ENCODE measurements at regions not wholly inside any gene's neighbourhood (a gene's known extent, or its start where the extent isn't known, plus 50 kb on each side); places are given as distances from the start of the nearest gene placed in this dataset.
"Not testable (repeated sequence)": the region's sequence is repeated elsewhere in the genome, so short reads cannot be mapped to it uniquely, and the experiment has no call there.

GRCh38 chr7:53191191-53191695 lies 155.8 kb downstream of the POM121L12 start:
- POLR2A ChIA-PET: no interaction called here
- ATAC-seq: no peak
- H3K4me1 Mint-ChIP-seq: no peaks in the 10 kb centered on the region
- no peaks in the 10 kb centered on the region for H3K27me3 Mint-ChIP-seq
- no peak overlapping the region for H3K27ac Mint-ChIP-seq
- no peak overlapping the region for H3K4me3 Mint-ChIP-seq
- DNase-seq: no peak
- H3K36me3 Mint-ChIP-seq: no peaks in the 10 kb centered on the region
- H3K9me3 Mint-ChIP-seq: peaks cover 5 to 43% (median 16%) of the 10 kb centered on the region in 9 donors

GRCh38 chr7:53191836-53192443 lies 156.5 kb downstream of the POM121L12 start:
- Mint-ChIP-seq H3K9me3 (peaks cover 4 to 37% (median 16%) of the 10 kb centered on the region in 9 donors), H3K27ac (no peak overlapping the region), H3K4me3 (no peak overlapping the region), H3K4me1 (no peaks in the 10 kb centered on the region), H3K36me3 (no peaks in the 10 kb centered on the region), H3K27me3 (no peaks in the 10 kb centered on the region)
- no peak for ATAC-seq
- no peak for DNase-seq
- POLR2A ChIA-PET: no interaction called here

GRCh38 chr7:53205006-53205405 lies 169.6 kb downstream of the POM121L12 start:
- POLR2A ChIA-PET: no interaction called here
- no peak for DNase-seq
- no peak overlapping the region for H3K27ac Mint-ChIP-seq
- H3K27me3 Mint-ChIP-seq: no peaks in the 10 kb centered on the region
- peaks cover 6 to 51% (median 18%) of the 10 kb centered on the region in 9 donors for H3K9me3 Mint-ChIP-seq
- no peak overlapping the region for H3K4me3 Mint-ChIP-seq
- peaks cover 0 to 18% (median 0%) of the 10 kb centered on the region in 3 donors for H3K36me3 Mint-ChIP-seq
- no peak for ATAC-seq
- H3K4me1 Mint-ChIP-seq: no peaks in the 10 kb centered on the region

GRCh38 chr7:53209129-53209528 lies 173.7 kb downstream of the POM121L12 start:
- H3K36me3 Mint-ChIP-seq: peaks cover 0 to 30% (median 0%) of the 10 kb centered on the region in 3 donors
- DNase-seq: no peak

GRCh38 chr7:53214463-53214862 lies 179.0 kb downstream of the POM121L12 start:
- Mint-ChIP-seq H3K27me3 (no peaks in the 10 kb centered on the region), H3K4me3 (no peak overlapping the region), H3K4me1 (no peaks in the 10 kb centered on the region), H3K36me3 (peaks cover 0 to 34% (median 3%) of the 10 kb centered on the region in 3 donors), H3K27ac (no peak overlapping the region), H3K9me3 (peaks cover 17 to 73% (median 42%) of the 10 kb centered on the region in 9 donors)
- POLR2A ChIA-PET: no interaction called here
- no peak for DNase-seq
- no peak for ATAC-seq

More at GRCh38 chr7:53209129-53209528, 173.7 kb downstream of the POM121L12 start:
- H3K9me3 Mint-ChIP-seq: peaks cover 15 to 74% (median 33%) of the 10 kb centered on the region in 9 donors
- no peak overlapping the region for H3K27ac Mint-ChIP-seq
- POLR2A ChIA-PET: no interaction called here
- no peak overlapping the region for H3K4me3 Mint-ChIP-seq
- H3K4me1 Mint-ChIP-seq: no peaks in the 10 kb centered on the region
- H3K27me3 Mint-ChIP-seq: no peaks in the 10 kb centered on the region
- no peak for ATAC-seq

- Mint-ChIP-seq H3K36me3 (peaks cover 0 to 25% (median 3%) of the 10 kb centered on the region in 3 donors), H3K4me1 (no peaks in the 10 kb centered on the region), H3K27me3 (no peaks in the 10 kb centered on the region), H3K4me3 (no peak overlapping the region), H3K9me3 (peaks cover 8 to 54% (median 38%) of the 10 kb centered on the region in 9 donors), H3K27ac (no peak overlapping the region)
- ATAC-seq: no peak
- DNase-seq: no peak
- POLR2A ChIA-PET: no interaction called here
Observed at GRCh38 chr7:53218730-53219504, 183.5 kb downstream of the POM121L12 start.

GRCh38 chr7:53229202-53229601 lies 193.8 kb downstream of the POM121L12 start:
- no peak for DNase-seq
- Mint-ChIP-seq H3K27me3 (no peaks in the 10 kb centered on the region), H3K4me1 (no peaks in the 10 kb centered on the region), H3K36me3 (no peaks in the 10 kb centered on the region), H3K4me3 (no peak overlapping the region), H3K9me3 (peaks cover 0 to 17% (median 6%) of the 10 kb centered on the region in 9 donors), H3K27ac (no peak overlapping the region)
- no peak for ATAC-seq
- POLR2A ChIA-PET: no interaction called here

GRCh38 chr7:53237344-53237913 lies 202.0 kb downstream of the POM121L12 start:
- Mint-ChIP-seq H3K27ac (no peak overlapping the region), H3K4me3 (no peak overlapping the region), H3K36me3 (peaks cover 0 to 4% (median 0%) of the 10 kb centered on the region in 3 donors), H3K4me1 (peaks cover 0 to 2% (median 0%) of the 10 kb centered on the region in 4 donors), H3K27me3 (no peaks in the 10 kb centered on the region), H3K9me3 (peaks cover 2 to 35% (median 15%) of the 10 kb centered on the region in 9 donors)
- ATAC-seq (no peak), DNase-seq (no peak)
- POLR2A ChIA-PET: no interaction called here

GRCh38 chr7:53238021-53238605 lies 202.7 kb downstream of the POM121L12 start:
- peaks cover 0 to 4% (median 0%) of the 10 kb centered on the region in 3 donors for H3K36me3 Mint-ChIP-seq
- H3K27ac Mint-ChIP-seq: no peak overlapping the region
- POLR2A ChIA-PET: no interaction called here
- no peak overlapping the region for H3K4me3 Mint-ChIP-seq
- ATAC-seq (no peak), DNase-seq (no peak)
- H3K4me1 Mint-ChIP-seq: peaks cover 0 to 2% (median 0%) of the 10 kb centered on the region in 4 donors
- peaks cover 5 to 38% (median 15%) of the 10 kb centered on the region in 9 donors for H3K9me3 Mint-ChIP-seq
- no peaks in the 10 kb centered on the region for H3K27me3 Mint-ChIP-seq

GRCh38 chr7:53239151-53239550 lies 203.7 kb downstream of the POM121L12 start:
- peaks cover 0 to 41% (median 14%) of the 10 kb centered on the region in 9 donors for H3K9me3 Mint-ChIP-seq
- H3K27me3 Mint-ChIP-seq, H3K4me1 Mint-ChIP-seq, POLR2A ChIA-PET, H3K4me3 Mint-ChIP-seq, H3K27ac Mint-ChIP-seq, ATAC-seq, DNase-seq, H3K36me3 Mint-ChIP-seq: not testable (repeated sequence)

GRCh38 chr7:53245721-53246120 lies 210.3 kb downstream of the POM121L12 start:
- Mint-ChIP-seq H3K4me1 (no peaks in the 10 kb centered on the region), H3K36me3 (peaks cover 0 to 3% (median 0%) of the 10 kb centered on the region in 3 donors), H3K4me3 (no peak overlapping the region), H3K27ac (no peak overlapping the region), H3K27me3 (no peaks in the 10 kb centered on the region), H3K9me3 (peaks cover 0 to 40% (median 13%) of the 10 kb centered on the region in 9 donors)
- DNase-seq (no peak), ATAC-seq (no peak)
- POLR2A ChIA-PET: no interaction called here

- Mint-ChIP-seq H3K36me3 (peaks cover 0 to 3% (median 0%) of the 10 kb centered on the region in 3 donors), H3K4me3 (no peak overlapping the region), H3K27ac (no peak overlapping the region), H3K9me3 (peaks cover 0 to 30% (median 11%) of the 10 kb centered on the region in 9 donors), H3K27me3 (no peaks in the 10 kb centered on the region), H3K4me1 (no peaks in the 10 kb centered on the region)
- DNase-seq (no peak), ATAC-seq (no peak)
- POLR2A ChIA-PET: no interaction called here
Observed at GRCh38 chr7:53246957-53247356, 211.5 kb downstream of the POM121L12 start.

- H3K9me3 Mint-ChIP-seq: peaks cover 0 to 25% (median 10%) of the 10 kb centered on the region in 9 donors
- H3K4me1 Mint-ChIP-seq: no peaks in the 10 kb centered on the region
- no peak for DNase-seq
- H3K27ac Mint-ChIP-seq: no peak overlapping the region
- no peak for ATAC-seq
- H3K27me3 Mint-ChIP-seq: no peaks in the 10 kb centered on the region
- POLR2A ChIA-PET: no interaction called here
- H3K4me3 Mint-ChIP-seq: no peak overlapping the region
- peaks cover 0 to 12% (median 0%) of the 10 kb centered on the region in 3 donors for H3K36me3 Mint-ChIP-seq
Observed at GRCh38 chr7:53252539-53252938, 217.1 kb downstream of the POM121L12 start.

Measured in naive thymus-derived CD8-positive, alpha-beta T cell (primary cell).